Testis (tissue), 2 donors: ENCODE measurements at regions not wholly inside any gene's neighbourhood (a gene's known extent, or its start where the extent isn't known, plus 50 kb on each side); places are given as distances from the start of the nearest gene placed in this dataset.

Experiments
- POLR2A ChIP-seq: fragments of 450-650 bp; IDR thresholded peaks from one replicate; pipeline ENCODE4 v1.6.1; 2017; ENCODE audit warnings: antibody characterized with exemption, mild to moderate bottlenecking, moderate library complexity
- TF ChIP-seq, protein P1 (sequence below), 3 experiments: fragments of 450-650 bp in 2 of 3; fragments of 200-600 bp in 1 of 3; sonication (generic) in 1 of 3; IDR thresholded peaks; one replicate each; pipeline ENCODE4 v1.5.1; 2016 to 2019; ENCODE audit warnings: antibody characterized with exemption in 3 of 3, mild to moderate bottlenecking in 2 of 3, moderate library complexity in 1 of 3

DNA sequence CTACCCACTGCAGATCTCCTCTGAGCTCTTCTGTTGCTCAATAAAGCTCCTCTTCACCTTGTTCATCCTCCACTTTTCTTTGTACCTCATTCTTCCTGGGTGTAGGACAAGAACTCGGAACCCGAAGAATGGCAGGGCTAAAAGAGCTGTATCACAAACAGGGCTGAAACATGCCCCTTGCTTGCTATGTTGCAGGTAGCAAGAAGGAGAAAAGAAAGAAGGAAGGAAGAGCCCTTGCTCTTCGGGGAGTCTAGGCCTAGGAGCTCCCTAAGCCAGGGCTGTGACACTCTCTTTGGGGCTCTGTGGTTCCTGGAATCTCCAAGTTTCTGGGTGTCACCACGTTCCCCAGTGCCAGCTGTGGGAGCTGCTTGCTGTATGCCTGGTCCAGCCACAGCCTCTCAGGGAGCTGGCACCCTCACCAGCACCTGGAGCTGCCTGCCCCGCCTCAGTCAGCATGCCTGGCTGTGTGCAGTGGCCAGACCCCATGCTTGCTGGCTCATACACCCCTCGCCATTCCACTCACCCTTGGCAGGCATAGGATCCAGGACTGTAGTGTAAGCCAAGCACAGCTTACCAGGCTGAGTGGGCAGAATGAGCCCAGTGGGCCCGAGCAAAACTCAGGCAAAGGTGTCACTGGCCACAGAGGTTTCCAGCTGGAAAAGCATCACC lies 274.8 kb upstream of the ADRA1B start:
- TF ChIP-seq, protein P1, sequence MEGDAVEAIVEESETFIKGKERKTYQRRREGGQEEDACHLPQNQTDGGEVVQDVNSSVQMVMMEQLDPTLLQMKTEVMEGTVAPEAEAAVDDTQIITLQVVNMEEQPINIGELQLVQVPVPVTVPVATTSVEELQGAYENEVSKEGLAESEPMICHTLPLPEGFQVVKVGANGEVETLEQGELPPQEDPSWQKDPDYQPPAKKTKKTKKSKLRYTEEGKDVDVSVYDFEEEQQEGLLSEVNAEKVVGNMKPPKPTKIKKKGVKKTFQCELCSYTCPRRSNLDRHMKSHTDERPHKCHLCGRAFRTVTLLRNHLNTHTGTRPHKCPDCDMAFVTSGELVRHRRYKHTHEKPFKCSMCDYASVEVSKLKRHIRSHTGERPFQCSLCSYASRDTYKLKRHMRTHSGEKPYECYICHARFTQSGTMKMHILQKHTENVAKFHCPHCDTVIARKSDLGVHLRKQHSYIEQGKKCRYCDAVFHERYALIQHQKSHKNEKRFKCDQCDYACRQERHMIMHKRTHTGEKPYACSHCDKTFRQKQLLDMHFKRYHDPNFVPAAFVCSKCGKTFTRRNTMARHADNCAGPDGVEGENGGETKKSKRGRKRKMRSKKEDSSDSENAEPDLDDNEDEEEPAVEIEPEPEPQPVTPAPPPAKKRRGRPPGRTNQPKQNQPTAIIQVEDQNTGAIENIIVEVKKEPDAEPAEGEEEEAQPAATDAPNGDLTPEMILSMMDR (IDR thresholded peaks at IDR 0.05), result no peak
- no peak for TF ChIP-seq POLR2A
